Kidney epithelial cell (primary cell): ENCODE measurements at regions not wholly inside any gene's neighbourhood (a gene's known extent, or its start where the extent isn't known, plus 50 kb on each side); places are given as distances from the start of the nearest gene placed in this dataset.

Experiments
- DNase-seq: peaks from one replicate; pipeline ENCODE4 v3.0.0-alpha.2; 2010; ENCODE audit warnings: low read depth
- H3K27me3 ChIP-seq: 2 replicates; pipeline ENCODE4 v1.6.0; 2011; ENCODE audit warnings: low read length; ENCODE audit not compliant: control insufficient read depth, insufficient read depth
- H3K36me3 ChIP-seq: 2 replicates; pipeline ENCODE4 v1.5.1; 2011; ENCODE audit warnings: low read length; ENCODE audit not compliant: control insufficient read depth, insufficient read depth
- H3K4me3 ChIP-seq: 2 replicates; pipeline ENCODE4 v1.5.1; 2011; ENCODE audit warnings: low read depth, mild to moderate bottlenecking, control low read depth, low read length
- TF ChIP-seq, protein P1 (sequence below): IDR thresholded peaks from 2 replicates; pipeline ENCODE4 v1.5.1; 2011; ENCODE audit warnings: mild to moderate bottlenecking, moderate library complexity, low read length, control low read depth, inconsistent platforms; ENCODE audit not compliant: insufficient read depth, poor library complexity, severe bottlenecking

DNA sequence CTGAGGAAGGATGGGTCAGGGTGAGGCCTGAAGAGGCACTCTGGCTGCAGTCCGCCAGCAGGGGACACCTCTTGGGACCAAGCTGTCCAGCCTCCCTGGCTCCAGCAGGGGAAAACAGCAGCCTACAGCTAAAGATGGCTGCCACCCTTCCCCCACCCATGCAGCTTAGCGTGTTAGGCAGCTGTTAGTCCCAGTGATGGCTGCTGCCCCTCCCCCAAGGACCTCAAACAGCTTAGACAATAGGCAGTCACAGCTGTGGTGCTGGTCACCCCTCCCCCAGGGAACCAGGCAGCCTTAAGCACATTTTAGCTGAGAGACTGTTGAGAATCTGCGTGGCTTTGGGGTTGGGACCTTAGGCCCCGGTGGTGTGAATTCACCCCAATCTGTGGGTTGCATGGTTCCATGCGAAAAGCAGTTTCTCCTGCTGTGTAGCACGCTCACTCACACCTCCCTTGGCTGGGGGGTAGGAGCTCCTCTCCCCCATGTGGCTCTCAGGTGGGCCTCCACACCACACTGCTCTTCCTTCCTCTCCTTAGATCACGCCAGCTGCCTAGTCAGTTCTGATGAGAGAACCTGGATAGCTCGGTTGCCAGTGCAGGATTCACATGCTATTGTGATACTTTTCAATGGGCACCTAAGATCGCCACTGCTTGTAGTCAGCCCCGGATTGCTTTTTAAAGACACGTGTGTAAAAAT, 140.5 kb upstream of the CADPS start:
- no peaks in the 10 kb centered on the region for H3K36me3 ChIP-seq
- no peak for DNase-seq
- H3K27me3 ChIP-seq = no peaks in the 10 kb centered on the region
- no peak overlapping the region for H3K4me3 ChIP-seq
- TF ChIP-seq, protein P1, sequence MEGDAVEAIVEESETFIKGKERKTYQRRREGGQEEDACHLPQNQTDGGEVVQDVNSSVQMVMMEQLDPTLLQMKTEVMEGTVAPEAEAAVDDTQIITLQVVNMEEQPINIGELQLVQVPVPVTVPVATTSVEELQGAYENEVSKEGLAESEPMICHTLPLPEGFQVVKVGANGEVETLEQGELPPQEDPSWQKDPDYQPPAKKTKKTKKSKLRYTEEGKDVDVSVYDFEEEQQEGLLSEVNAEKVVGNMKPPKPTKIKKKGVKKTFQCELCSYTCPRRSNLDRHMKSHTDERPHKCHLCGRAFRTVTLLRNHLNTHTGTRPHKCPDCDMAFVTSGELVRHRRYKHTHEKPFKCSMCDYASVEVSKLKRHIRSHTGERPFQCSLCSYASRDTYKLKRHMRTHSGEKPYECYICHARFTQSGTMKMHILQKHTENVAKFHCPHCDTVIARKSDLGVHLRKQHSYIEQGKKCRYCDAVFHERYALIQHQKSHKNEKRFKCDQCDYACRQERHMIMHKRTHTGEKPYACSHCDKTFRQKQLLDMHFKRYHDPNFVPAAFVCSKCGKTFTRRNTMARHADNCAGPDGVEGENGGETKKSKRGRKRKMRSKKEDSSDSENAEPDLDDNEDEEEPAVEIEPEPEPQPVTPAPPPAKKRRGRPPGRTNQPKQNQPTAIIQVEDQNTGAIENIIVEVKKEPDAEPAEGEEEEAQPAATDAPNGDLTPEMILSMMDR = no peak

DNA sequence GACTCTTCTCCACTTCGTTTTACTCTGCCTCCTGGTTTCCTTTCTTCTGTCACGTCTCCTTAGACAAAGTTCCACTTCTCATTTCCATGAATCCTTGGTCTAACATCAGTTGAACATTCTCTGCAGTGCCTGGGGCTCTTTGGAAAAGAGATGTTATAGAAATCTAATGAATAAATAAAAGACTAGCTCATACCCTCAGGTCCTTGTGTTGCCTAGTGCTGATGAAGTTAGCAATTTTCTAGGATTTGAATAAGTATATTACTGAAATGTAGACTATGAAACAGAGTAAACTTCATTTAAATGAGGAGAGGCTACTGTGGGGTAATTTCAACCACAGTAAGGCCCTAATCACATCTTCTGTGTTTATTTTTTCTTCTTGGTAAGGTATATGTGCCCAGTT, 146.9 kb upstream of the CADPS start:
- H3K4me3 ChIP-seq = no peak overlapping the region
- TF ChIP-seq, protein P1 = no peak

DNA sequence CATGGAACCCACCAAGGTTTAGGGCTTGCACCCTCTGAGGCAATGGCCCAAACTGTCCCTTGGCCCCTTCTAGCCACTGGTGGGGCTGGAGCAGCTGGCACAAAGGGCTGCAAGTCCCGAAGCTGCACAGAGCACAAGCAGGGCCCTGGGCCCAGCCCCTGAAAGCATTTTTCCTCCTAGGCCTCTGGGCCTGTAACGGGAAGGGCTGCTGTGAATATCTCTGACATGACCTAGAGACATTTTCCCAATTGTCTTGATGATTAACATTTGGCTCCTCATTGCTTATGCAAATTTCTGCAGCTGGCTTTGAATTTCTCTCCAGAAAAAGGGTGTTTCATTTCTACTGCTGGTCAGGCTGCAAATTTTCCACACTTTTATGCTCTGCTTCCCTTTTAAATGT, 151.5 kb upstream of the CADPS start:
- H3K4me3 ChIP-seq = no peak overlapping the region
- no peak for DNase-seq
- H3K27me3 ChIP-seq = no peaks in the 10 kb centered on the region
- TF ChIP-seq, protein P1 = no peak
- H3K36me3 ChIP-seq = no peaks in the 10 kb centered on the region

More for the DNA sequence above, 146.9 kb upstream of the CADPS start:
- no peak for DNase-seq
- Histone ChIP-seq H3K36me3 (no peaks in the 10 kb centered on the region), H3K27me3 (no peaks in the 10 kb centered on the region)

DNA sequence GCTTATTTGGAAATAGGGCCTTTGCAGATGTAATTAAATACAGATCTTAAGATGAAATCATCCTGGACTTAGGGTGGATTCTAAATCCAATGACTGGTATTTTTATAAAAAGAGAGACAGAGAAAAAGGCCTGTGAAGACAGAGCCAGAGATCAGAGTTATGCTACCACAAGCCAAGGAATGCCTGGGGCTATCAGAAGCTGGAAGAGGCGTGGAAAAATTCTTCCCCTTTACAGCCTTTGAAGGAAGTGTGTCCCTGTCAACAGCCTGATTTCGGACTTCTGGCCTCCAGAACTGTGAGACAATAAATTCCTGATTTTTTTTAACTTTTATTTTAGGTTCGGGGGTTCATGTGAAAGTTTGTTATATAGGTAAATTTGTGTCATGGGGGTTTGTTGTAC, 154.1 kb upstream of the CADPS start:
- H3K27me3 ChIP-seq = no peaks in the 10 kb centered on the region
- H3K4me3 ChIP-seq = no peak overlapping the region
- TF ChIP-seq, protein P1 = no peak
- no peak for DNase-seq
- H3K36me3 ChIP-seq = no peaks in the 10 kb centered on the region

DNA sequence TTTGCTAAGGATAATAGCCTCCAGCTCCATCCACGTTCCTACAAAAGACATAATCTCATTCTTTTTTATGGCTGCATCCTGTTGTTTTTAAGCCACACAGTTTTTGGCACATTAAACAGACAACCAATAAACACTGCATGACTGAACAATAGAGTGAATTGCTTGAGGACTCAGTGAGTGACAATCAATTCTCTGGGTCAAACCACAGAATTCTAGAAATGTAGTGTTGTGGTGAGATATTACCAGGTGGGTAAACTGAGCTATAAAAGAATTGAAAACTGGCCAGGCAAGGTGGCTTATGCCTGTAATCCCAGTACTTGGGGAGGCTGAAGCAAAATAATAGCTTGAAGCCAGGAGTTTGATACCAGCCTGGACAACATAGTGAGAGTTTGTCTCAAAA, 154.7 kb upstream of the CADPS start:
- Histone ChIP-seq H3K4me3 (no peak overlapping the region), H3K27me3 (no peaks in the 10 kb centered on the region), H3K36me3 (no peaks in the 10 kb centered on the region)
- TF ChIP-seq, protein P1 = no peak
- DNase-seq = no peak

DNA sequence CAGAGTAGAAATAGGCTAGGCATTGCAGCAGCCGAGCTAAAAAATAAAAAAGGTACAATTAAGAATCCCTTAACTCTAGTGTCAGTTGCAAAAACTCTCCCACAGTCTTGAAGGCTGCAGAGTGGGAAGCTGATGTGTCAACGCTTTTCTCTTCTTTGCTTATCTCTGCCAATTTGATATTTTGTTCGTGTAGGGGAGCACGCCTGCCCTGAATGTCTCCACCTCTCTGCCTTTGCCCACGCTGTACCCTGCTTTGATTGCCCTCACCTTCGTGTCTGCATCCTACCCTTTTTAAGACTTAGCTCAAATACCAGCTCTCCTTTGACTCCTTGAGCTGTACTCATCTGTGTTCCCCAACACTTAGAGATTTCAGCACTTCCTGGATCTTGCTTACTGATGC, 155.4 kb upstream of the CADPS start:
- Histone ChIP-seq H3K36me3 (no peaks in the 10 kb centered on the region), H3K4me3 (no peak overlapping the region), H3K27me3 (no peaks in the 10 kb centered on the region)
- DNase-seq = no peak
- TF ChIP-seq, protein P1 = no peak
